Esophagus squamous epithelium (tissue), 5 donors: ENCODE measurements at regions not wholly inside any gene's neighbourhood (a gene's known extent, or its start where the extent isn't known, plus 50 kb on each side); places are given as distances from the start of the nearest gene placed in this dataset.
A peak's percentile ranks its signal among the peaks of the same experiment; 100 is the strongest.

Source experiments
- DNase-seq: peaks from one replicate; lab custom pipeline; 2025; lab: John Stamatoyannopoulos, UW
- H3K27ac ChIP-seq, 4 donors: fragments of 200-600 bp; sonication (generic); one replicate each; pipeline ENCODE4 v1.5.1; 2016 to 2019; ENCODE audit warnings: mild to moderate bottlenecking in 1 of 4
- H3K27me3 ChIP-seq, 4 donors: fragments of 200-600 bp; sonication (generic); 1 replicate in 3 of 4; 2 replicates in 1 of 4; pipeline versions ENCODE4 v1.5.1 to v1.6.0; 2017 to 2021; ENCODE audit warnings: antibody characterized with exemption in 1 of 4
- H3K36me3 ChIP-seq, 3 donors: fragments of 200-600 bp; sonication (generic); one replicate each; pipeline ENCODE4 v1.5.1; 2016 to 2019
- H3K4me1 ChIP-seq, 3 donors: fragments of 200-600 bp; sonication (generic); one replicate each; pipeline ENCODE4 v1.5.1; 2017 to 2019
- H3K4me3 ChIP-seq, 4 donors: fragments of 200-600 bp; sonication (generic); 1 replicate in 3 of 4; 2 replicates in 1 of 4; pipeline ENCODE4 v1.5.1; 2016 to 2019; ENCODE audit warnings: mild to moderate bottlenecking in 2 of 4, moderate library complexity in 1 of 4
- H3K9me3 ChIP-seq, 3 donors: fragments of 200-600 bp; sonication (generic); one replicate each; pipeline ENCODE4 v1.5.1; 2016 to 2019
- CTCF ChIP-seq, 6 experiments: fragments of 450-650 bp in 4 of 6; fragments of 200-600 bp in 2 of 6; sonication (generic) in 2 of 6; IDR thresholded peaks; one replicate each; pipeline ENCODE4 v1.5.1; 2016 to 2019; ENCODE audit warnings: antibody characterized with exemption in 6 of 6, mild to moderate bottlenecking in 4 of 6, moderate library complexity in 4 of 6
- POLR2A ChIP-seq, 4 donors: fragments of 450-650 bp; IDR thresholded peaks; one replicate each; pipeline ENCODE4 v1.6.1; 2017; ENCODE audit warnings: antibody characterized with exemption in 4 of 4, mild to moderate bottlenecking in 4 of 4, moderate library complexity in 3 of 4
- WGBS, 2 donors: methylation state at CpG; one replicate each; pipeline ENCODE4 v1.1.5; 2018; 5-methylcytosine and 5-hydroxymethylcytosine counted together
- intact Hi-C: fragments of 100-400 bp; cut with DNase I; formaldehyde crosslinking; loops from one replicate; pipeline ENCODE4 v1.15.0; 2022
- donor health status: DM: yes; HTN: yes; CAD: no.

GRCh38 chr6:105988321-105988720, 97.8 kb upstream of the PRDM1 start:
- TF ChIP-seq POLR2A (IDR thresholded peaks at IDR 0.05) (no peak), CTCF (IDR thresholded peaks at IDR 0.05) (no peak)
- H3K4me1 ChIP-seq: peaks cover 0 to 29% (median 17%) of the 10 kb centered on the region in 3 donors
- H3K4me3 ChIP-seq: no peak overlapping the region
- no peaks in the 10 kb centered on the region for H3K36me3 ChIP-seq
- intact Hi-C loops: loop anchor here (10.0 kb wide), 1 partner anchor 244 kb away; no protein-coding TSS in a partner anchor
- H3K27me3 ChIP-seq: peaks cover 0 to 29% (median 0%) of the 10 kb centered on the region in 4 donors
- H3K9me3 ChIP-seq: no peaks in the 10 kb centered on the region
- DNase-seq: no peak
- H3K27ac ChIP-seq: no peak overlapping the region

- TF ChIP-seq POLR2A (IDR thresholded peaks at IDR 0.05) (no peak), CTCF (IDR thresholded peaks at IDR 0.05) (no peak)
- intact Hi-C loops: loop anchor here (10.0 kb wide), 1 partner anchor 243 kb away; no protein-coding TSS in a partner anchor
- Histone ChIP-seq H3K36me3 (no peaks in the 10 kb centered on the region), H3K4me3 (no peak overlapping the region), H3K9me3 (no peaks in the 10 kb centered on the region), H3K27me3 (peaks cover 0 to 35% (median 0%) of the 10 kb centered on the region in 4 donors), H3K27ac (peak overlapping the region in 1 of 4 donors; percentile 17), H3K4me1 (peaks cover 0 to 21% (median 9%) of the 10 kb centered on the region in 3 donors)
- WGBS, 2 donors: 83 to 89% methylated on average over 1 of the region's 1 CpG
- no peak for DNase-seq
Measured at GRCh38 chr6:105987516-105987915, 98.6 kb upstream of the PRDM1 start.

- Histone ChIP-seq H3K27ac (peak overlapping the region in 1 of 4 donors; percentile 29), H3K9me3 (no peaks in the 10 kb centered on the region), H3K36me3 (no peaks in the 10 kb centered on the region), H3K27me3 (peaks cover 0 to 40% (median 0%) of the 10 kb centered on the region in 4 donors), H3K4me1 (peaks cover 0 to 21% (median 9%) of the 10 kb centered on the region in 3 donors), H3K4me3 (no peak overlapping the region)
- intact Hi-C loops: loop anchor here (10.0 kb wide), 1 partner anchor 242 kb away; no protein-coding TSS in a partner anchor
- WGBS, 2 donors: 77 to 92% methylated on average over 1 of the region's 1 CpG
- DNase-seq: no peak
- TF ChIP-seq POLR2A (IDR thresholded peaks at IDR 0.05) (no peak), CTCF (IDR thresholded peaks at IDR 0.05) (no peak)
Measured at GRCh38 chr6:105986998-105987397, 99.1 kb upstream of the PRDM1 start.

GRCh38 chr6:105985816-105986632, 100.1 kb upstream of the PRDM1 start:
- WGBS, 2 donors: 53 to 62% methylated on average over 13 to 38 of the region's 48 CpGs
- no peaks in the 10 kb centered on the region for H3K9me3 ChIP-seq
- H3K4me3 ChIP-seq: peak overlapping the region in 2 of 4 donors; percentile 10 to 42
- no peaks in the 10 kb centered on the region for H3K36me3 ChIP-seq
- H3K27me3 ChIP-seq: peaks cover 0 to 50% (median 0%) of the 10 kb centered on the region in 4 donors
- DNase-seq: no peak
- intact Hi-C loops: loop anchor here (10.0 kb wide), 1 partner anchor 241 kb away; no protein-coding TSS in a partner anchor
- TF ChIP-seq POLR2A (IDR thresholded peaks at IDR 0.05) (no peak), CTCF (IDR thresholded peaks at IDR 0.05) (no peak)
- peaks cover 0 to 23% (median 11%) of the 10 kb centered on the region in 3 donors for H3K4me1 ChIP-seq
- H3K27ac ChIP-seq: no peak overlapping the region
